ENCODE measurements at regions not wholly inside any gene's neighbourhood (a gene's known extent, or its start where the extent isn't known, plus 50 kb on each side); places are given as distances from the start of the nearest gene placed in this dataset.
"Not testable (repeated sequence)": the region's sequence is repeated elsewhere in the genome, so short reads cannot be mapped to it uniquely, and the experiment has no call there.

- ChIA-PET CTCF (ENCODE audit: unreplicated experiment) (no interaction called here), POLR2A (interaction anchor here (2.0 to 2.4 kb wide), 2 partner anchors 25 to 28 kb away, joined by 6 to 42 read pairs; no protein-coding TSS in a partner anchor)
- Histone ChIP-seq H3K79me2 (ENCODE audit: insufficient read depth, low read depth, low read length) (no peaks in the 10 kb centered on the region), H3K36me3 (ENCODE audit: insufficient read depth, low read length) (no peaks in the 10 kb centered on the region), H3K4me1 (ENCODE audit: insufficient read depth, low read length, poor library complexity, severe bottlenecking) (peaks cover 35% of the 10 kb centered on the region), H2AFZ (ENCODE audit: low read length) (peak overlapping the region; percentile 74; the same call in 1 of the 2 replicates), H3K9me2 (ENCODE audit: insufficient read depth, low read length) (no peaks in the 10 kb centered on the region), H4K20me1 (ENCODE audit: insufficient read depth, low read length) (no peaks in the 10 kb centered on the region), H3K4me2 (ENCODE audit: low read length) (peak overlapping the region; percentile 70), H3K4me3 (ENCODE audit: low read depth, low read length, poor library complexity, severe bottlenecking) (peak overlapping the region; percentile 33), H3K9me3 (ENCODE audit: low read length) (0 out of 2 replicates have a peak, but pooled peaks cover 3% of the 10 kb centered on the region), H3K27ac (ENCODE audit: low read depth, low read length, poor library complexity, severe bottlenecking) (peak overlapping the region; percentile 93)
- no TSS peak for BruUV-seq (replicated peaks)
- no peak for DNase-seq (ENCODE audit: low spot score)
- TF ChIP-seq EZH2phosphoT487 (IDR thresholded peaks at IDR 0.05; ENCODE audit: borderline replicate concordance, low read depth, low read length) (no peak), CTCF (conservative IDR thresholded peaks at IDR 0.05; ENCODE audit: low read length) (no peak)
- intact Hi-C loops (cut with micrococcal nuclease; ENCODE audit: unreplicated experiment) = loop anchor here (1.0 kb wide), 1 partner anchor 23 kb away; no protein-coding TSS in a partner anchor
Measured at GRCh38 chrX:120725874-120726273, 96.0 kb upstream of the C1GALT1C1 start.

GRCh38 chrX:120719622-120720021 is 89.8 kb upstream of the C1GALT1C1 start:
- no peaks in the 10 kb centered on the region for H4K20me1 ChIP-seq (ENCODE audit: insufficient read depth, low read length)
- no peak for DNase-seq (ENCODE audit: low spot score)
- H2AFZ ChIP-seq (ENCODE audit: low read length) = no peak overlapping the region
- no peaks in the 10 kb centered on the region for H3K4me1 ChIP-seq (ENCODE audit: insufficient read depth, low read length, poor library complexity, severe bottlenecking)
- no peak for TF ChIP-seq EZH2phosphoT487 (IDR thresholded peaks at IDR 0.05; ENCODE audit: borderline replicate concordance, low read depth, low read length)
- no peak for TF ChIP-seq CTCF (conservative IDR thresholded peaks at IDR 0.05; ENCODE audit: low read length)
- H3K4me2 ChIP-seq (ENCODE audit: low read length) = no peak overlapping the region
- H3K4me3 ChIP-seq (ENCODE audit: low read depth, low read length, poor library complexity, severe bottlenecking) = no peak overlapping the region
- H3K9me2 ChIP-seq (ENCODE audit: insufficient read depth, low read length) = no peaks in the 10 kb centered on the region
- ChIA-PET POLR2A (no interaction called here), CTCF (ENCODE audit: unreplicated experiment) (no interaction called here)
- no peaks in the 10 kb centered on the region for H3K36me3 ChIP-seq (ENCODE audit: insufficient read depth, low read length)
- H3K27ac ChIP-seq (ENCODE audit: low read depth, low read length, poor library complexity, severe bottlenecking) = no peak overlapping the region
- intact Hi-C loops (cut with micrococcal nuclease; ENCODE audit: unreplicated experiment) = no loop called here
- H3K9me3 ChIP-seq (ENCODE audit: low read length) = no peaks in the 10 kb centered on the region
- BruUV-seq (replicated peaks) = no TSS peak
- H3K79me2 ChIP-seq (ENCODE audit: insufficient read depth, low read depth, low read length) = no peaks in the 10 kb centered on the region

GRCh38 chrX:120718969-120719368 is 89.1 kb upstream of the C1GALT1C1 start:
- no TSS peak for BruUV-seq (replicated peaks)
- Histone ChIP-seq H3K79me2 (ENCODE audit: insufficient read depth, low read depth, low read length) (no peaks in the 10 kb centered on the region), H4K20me1 (ENCODE audit: insufficient read depth, low read length) (no peaks in the 10 kb centered on the region), H3K36me3 (ENCODE audit: insufficient read depth, low read length) (no peaks in the 10 kb centered on the region), H3K4me1 (ENCODE audit: insufficient read depth, low read length, poor library complexity, severe bottlenecking) (no peaks in the 10 kb centered on the region), H3K27ac (ENCODE audit: low read depth, low read length, poor library complexity, severe bottlenecking) (no peak overlapping the region), H3K4me2 (ENCODE audit: low read length) (no peak overlapping the region), H3K4me3 (ENCODE audit: low read depth, low read length, poor library complexity, severe bottlenecking) (no peak overlapping the region), H3K9me2 (ENCODE audit: insufficient read depth, low read length) (no peaks in the 10 kb centered on the region), H2AFZ (ENCODE audit: low read length) (no peak overlapping the region), H3K9me3 (ENCODE audit: low read length) (no peaks in the 10 kb centered on the region)
- intact Hi-C loops (cut with micrococcal nuclease; ENCODE audit: unreplicated experiment) = no loop called here
- ChIA-PET POLR2A (interaction anchor here (0.9 kb wide), 1 partner anchor 18 kb away, joined by 3 read pairs; no protein-coding TSS in a partner anchor), CTCF (ENCODE audit: unreplicated experiment) (no interaction called here)
- no peak for TF ChIP-seq EZH2phosphoT487 (IDR thresholded peaks at IDR 0.05; ENCODE audit: borderline replicate concordance, low read depth, low read length)
- no peak for TF ChIP-seq CTCF (conservative IDR thresholded peaks at IDR 0.05; ENCODE audit: low read length)
- DNase-seq (ENCODE audit: low spot score) = no peak

GRCh38 chrX:120702337-120702736 is 72.5 kb upstream of the C1GALT1C1 start:
- BruUV-seq (replicated peaks); H3K9me2 ChIP-seq (ENCODE audit: insufficient read depth, low read length); H4K20me1 ChIP-seq (ENCODE audit: insufficient read depth, low read length); H3K4me3 ChIP-seq (ENCODE audit: low read depth, low read length, poor library complexity, severe bottlenecking); DNase-seq (ENCODE audit: low spot score); H3K4me1 ChIP-seq (ENCODE audit: insufficient read depth, low read length, poor library complexity, severe bottlenecking); H3K36me3 ChIP-seq (ENCODE audit: insufficient read depth, low read length); H3K9me3 ChIP-seq (ENCODE audit: low read length); H2AFZ ChIP-seq (ENCODE audit: low read length); H3K79me2 ChIP-seq (ENCODE audit: insufficient read depth, low read depth, low read length); H3K4me2 ChIP-seq (ENCODE audit: low read length); CTCF ChIA-PET (ENCODE audit: unreplicated experiment); H3K27ac ChIP-seq (ENCODE audit: low read depth, low read length, poor library complexity, severe bottlenecking); intact Hi-C loops (cut with micrococcal nuclease; ENCODE audit: unreplicated experiment): not testable (repeated sequence)
- POLR2A ChIA-PET = interaction anchor here (0.8 to 1.8 kb wide), 5 partner anchors 9 to 58 kb away, joined by 3 to 4 read pairs (median 3); no protein-coding TSS in a partner anchor

All from OCI-LY7 (cell line).